ENCODE measurements at regions not wholly inside any gene's neighbourhood (a gene's known extent, or its start where the extent isn't known, plus 50 kb on each side); places are given as distances from the start of the nearest gene placed in this dataset.

DNA sequence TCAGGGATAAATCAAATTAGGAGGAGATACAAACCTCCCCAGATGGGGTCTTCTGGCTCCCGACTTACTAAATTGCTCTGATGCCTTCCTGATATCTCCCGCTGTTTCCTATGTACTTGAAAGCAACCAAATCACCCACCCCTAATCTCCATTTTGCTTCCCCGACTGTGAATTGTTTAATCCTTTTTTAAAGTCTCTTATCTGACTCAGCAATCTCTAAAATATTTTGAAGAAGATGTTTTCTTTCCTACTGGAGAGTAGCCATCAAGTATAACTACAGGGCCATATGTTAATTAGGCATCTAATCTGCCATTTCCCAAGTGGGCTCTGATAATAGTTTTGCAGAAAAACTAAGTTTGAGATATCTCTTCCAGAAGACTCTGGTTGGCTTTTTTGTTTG lies 365.2 kb upstream of the MAF start:
- intact Hi-C loops (cut with DNase I; ENCODE audit: low total_unique reads), result no loop called here
- TF ChIP-seq POLR2A (IDR thresholded peaks at IDR 0.05), result no peak
- H3K4me3 ChIP-seq (ENCODE audit: low read depth, poor library complexity, severe bottlenecking), result no peak overlapping the region
- DNase-seq (ENCODE audit: low spot score in 2 of 2), result no peak
- WGBS, 2 donors, result 75 to 81% methylated on average over 3 of the region's 3 CpGs

DNA sequence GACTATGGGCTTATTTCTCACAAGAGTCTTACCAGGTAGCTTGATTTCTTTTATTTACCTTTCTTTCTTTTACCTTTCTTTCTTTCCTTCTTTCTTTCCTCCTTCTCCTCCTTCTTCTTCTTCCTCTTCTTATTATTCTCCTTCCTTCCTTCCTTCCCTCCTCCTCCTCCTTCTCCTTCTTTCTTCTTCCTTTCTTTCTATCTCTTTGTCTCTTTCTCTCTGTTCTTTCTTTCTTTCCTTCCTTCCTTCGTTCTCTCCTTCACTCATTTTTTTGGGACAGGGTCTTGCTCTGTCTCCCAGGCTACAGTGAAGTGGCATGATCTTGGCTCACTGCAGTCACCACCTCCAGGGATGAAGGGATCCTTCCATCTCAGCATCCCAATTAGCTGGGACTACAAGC lies 363.6 kb upstream of the MAF start:
- intact Hi-C loops (cut with DNase I; ENCODE audit: low total_unique reads), result no loop called here
- TF ChIP-seq, protein P1, sequence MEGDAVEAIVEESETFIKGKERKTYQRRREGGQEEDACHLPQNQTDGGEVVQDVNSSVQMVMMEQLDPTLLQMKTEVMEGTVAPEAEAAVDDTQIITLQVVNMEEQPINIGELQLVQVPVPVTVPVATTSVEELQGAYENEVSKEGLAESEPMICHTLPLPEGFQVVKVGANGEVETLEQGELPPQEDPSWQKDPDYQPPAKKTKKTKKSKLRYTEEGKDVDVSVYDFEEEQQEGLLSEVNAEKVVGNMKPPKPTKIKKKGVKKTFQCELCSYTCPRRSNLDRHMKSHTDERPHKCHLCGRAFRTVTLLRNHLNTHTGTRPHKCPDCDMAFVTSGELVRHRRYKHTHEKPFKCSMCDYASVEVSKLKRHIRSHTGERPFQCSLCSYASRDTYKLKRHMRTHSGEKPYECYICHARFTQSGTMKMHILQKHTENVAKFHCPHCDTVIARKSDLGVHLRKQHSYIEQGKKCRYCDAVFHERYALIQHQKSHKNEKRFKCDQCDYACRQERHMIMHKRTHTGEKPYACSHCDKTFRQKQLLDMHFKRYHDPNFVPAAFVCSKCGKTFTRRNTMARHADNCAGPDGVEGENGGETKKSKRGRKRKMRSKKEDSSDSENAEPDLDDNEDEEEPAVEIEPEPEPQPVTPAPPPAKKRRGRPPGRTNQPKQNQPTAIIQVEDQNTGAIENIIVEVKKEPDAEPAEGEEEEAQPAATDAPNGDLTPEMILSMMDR (IDR thresholded peaks at IDR 0.05), result no peak
- no peak for TF ChIP-seq POLR2A (IDR thresholded peaks at IDR 0.05)
- 39 to 50% methylated on average over 1 of the region's 1 CpG for WGBS, 2 donors
- DNase-seq (ENCODE audit: low spot score in 2 of 2), result no peak
- no peak overlapping the region for H3K4me3 ChIP-seq (ENCODE audit: low read depth, poor library complexity, severe bottlenecking)

DNA sequence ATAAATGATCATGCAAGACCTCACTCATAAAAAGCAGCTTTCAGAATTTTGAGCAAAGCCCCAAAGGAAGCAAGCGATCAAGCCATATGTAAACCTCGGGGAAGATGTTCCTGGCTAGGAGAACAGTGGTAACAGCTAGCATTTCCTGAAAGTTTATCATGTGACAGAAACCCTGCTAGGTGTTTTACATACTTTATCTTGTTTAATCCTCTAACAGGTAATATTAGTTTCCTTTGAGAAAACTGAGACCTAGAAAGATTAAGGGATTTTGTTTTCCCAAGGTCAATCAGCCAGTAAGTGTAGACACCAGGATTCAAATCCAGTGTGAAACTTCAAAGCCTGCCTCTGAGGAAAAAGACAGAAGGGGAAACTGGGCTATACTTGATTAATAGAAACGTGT lies 362.4 kb upstream of the MAF start:
- 70 to 75% methylated on average over 3 of the region's 3 CpGs for WGBS, 2 donors
- intact Hi-C loops (cut with DNase I; ENCODE audit: low total_unique reads), result no loop called here
- DNase-seq (ENCODE audit: low spot score in 2 of 2), result no peak
- TF ChIP-seq, protein P1 (IDR thresholded peaks at IDR 0.05), result no peak
- TF ChIP-seq POLR2A (IDR thresholded peaks at IDR 0.05), result no peak
- no peak overlapping the region for H3K4me3 ChIP-seq (ENCODE audit: low read depth, poor library complexity, severe bottlenecking)

- no peak overlapping the region for H3K4me3 ChIP-seq (ENCODE audit: low read depth, poor library complexity, severe bottlenecking)
- WGBS, 2 donors, result 69 to 74% methylated on average over 1 of the region's 1 CpG
- DNase-seq (ENCODE audit: low spot score in 2 of 2), result no peak
- intact Hi-C loops (cut with DNase I; ENCODE audit: low total_unique reads), result no loop called here
- TF ChIP-seq, protein P1 (IDR thresholded peaks at IDR 0.05), result no peak
- no peak for TF ChIP-seq POLR2A (IDR thresholded peaks at IDR 0.05)
These were observed 358.7 kb upstream of the MAF start for GRCh38 chr16:79959226-79959625.

DNA sequence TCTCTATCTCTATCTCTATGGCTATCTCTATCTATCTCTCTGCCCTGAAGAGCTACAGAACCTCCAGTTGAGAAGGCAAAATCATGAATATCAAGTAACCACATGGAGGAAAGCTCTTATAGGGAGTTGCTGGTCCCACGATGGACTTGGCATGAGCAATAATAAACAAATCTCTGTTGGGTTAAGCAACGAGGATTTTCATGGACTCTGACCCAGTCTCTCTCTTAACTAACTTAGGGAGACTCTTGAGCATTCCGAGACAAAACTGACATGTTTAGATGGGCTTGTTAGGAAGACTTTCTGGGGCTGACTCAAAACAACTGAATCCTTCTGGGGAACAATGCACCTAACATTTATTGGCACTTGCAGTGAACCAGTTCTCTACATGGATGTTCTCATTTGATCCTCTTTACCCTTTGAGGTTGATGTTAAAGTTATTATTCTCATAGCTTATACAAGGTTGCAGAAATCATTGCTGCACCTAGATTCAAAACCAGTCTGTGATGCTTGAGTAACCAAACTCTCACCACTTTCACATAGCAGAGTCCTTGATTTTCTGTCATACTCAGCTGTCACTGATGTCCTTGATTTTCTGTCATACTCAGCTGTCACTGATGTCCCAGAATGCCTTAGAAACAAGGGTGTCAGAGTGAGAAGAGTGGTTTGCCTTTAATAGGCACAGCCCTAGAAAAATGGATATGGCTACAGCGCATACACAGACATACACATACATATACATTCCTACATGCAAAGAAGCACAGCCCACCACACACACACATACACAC lies 354.6 kb upstream of the MAF start:
- no peak for DNase-seq (ENCODE audit: low spot score in 2 of 2)
- H3K4me3 ChIP-seq (ENCODE audit: low read depth, poor library complexity, severe bottlenecking), result no peak overlapping the region
- intact Hi-C loops (cut with DNase I; ENCODE audit: low total_unique reads), result no loop called here
- 84 to 85% methylated on average over 4 of the region's 4 CpGs for WGBS, 2 donors
- TF ChIP-seq, protein P1 (IDR thresholded peaks at IDR 0.05), result no peak
- no peak for TF ChIP-seq POLR2A (IDR thresholded peaks at IDR 0.05)

DNA sequence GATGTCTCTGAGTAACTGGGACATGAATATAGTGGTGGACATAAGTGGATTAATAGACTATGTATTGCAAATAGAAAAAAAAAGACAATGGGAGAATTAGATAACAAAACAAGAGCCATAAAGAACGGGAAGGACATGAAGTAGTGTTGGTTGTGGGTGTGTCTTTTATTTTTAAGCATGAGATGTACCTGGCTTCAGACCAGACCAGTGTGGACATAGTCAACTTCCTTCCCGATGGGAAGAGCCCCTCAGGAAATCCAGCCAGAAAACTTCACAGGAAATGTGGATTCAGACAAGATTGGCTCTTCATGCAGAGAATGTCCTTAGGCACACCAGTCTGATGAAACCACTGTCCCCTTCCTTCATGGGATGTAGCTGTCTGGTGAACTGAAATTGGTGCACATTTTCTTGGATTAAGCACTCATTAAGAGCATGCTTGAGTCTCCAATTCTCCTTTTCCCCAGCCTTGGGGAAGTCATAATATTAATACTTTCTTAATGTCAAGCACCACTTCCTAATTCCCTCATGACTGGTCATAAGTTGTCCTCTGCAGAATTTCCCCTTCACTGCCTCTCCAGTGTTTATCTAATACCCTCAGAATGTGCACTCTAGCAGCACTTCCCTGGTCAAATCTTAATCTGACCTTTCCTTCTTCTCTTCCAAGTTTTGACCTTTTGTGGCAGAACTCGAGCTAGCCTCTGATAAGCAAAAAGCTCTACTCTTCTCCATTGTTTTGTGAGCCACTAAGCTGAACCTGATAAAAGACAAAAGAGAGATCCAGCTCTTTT lies 350.6 kb upstream of the MAF start:
- peak in 1 of 2 donors; percentile 39 for DNase-seq (ENCODE audit: low spot score in 2 of 2)
- intact Hi-C loops (cut with DNase I; ENCODE audit: low total_unique reads), result no loop called here
- 48 to 61% methylated on average over 3 of the region's 3 CpGs for WGBS, 2 donors
- TF ChIP-seq, protein P1 (IDR thresholded peaks at IDR 0.05), result no peak
- TF ChIP-seq POLR2A (IDR thresholded peaks at IDR 0.05), result no peak
- no peak overlapping the region for H3K4me3 ChIP-seq (ENCODE audit: low read depth, poor library complexity, severe bottlenecking)

Measured in lower leg skin (tissue), 4 donors.